ENCODE measurements at regions not wholly inside any gene's neighbourhood (a gene's known extent, or its start where the extent isn't known, plus 50 kb on each side); places are given as distances from the start of the nearest gene placed in this dataset.

DNA sequence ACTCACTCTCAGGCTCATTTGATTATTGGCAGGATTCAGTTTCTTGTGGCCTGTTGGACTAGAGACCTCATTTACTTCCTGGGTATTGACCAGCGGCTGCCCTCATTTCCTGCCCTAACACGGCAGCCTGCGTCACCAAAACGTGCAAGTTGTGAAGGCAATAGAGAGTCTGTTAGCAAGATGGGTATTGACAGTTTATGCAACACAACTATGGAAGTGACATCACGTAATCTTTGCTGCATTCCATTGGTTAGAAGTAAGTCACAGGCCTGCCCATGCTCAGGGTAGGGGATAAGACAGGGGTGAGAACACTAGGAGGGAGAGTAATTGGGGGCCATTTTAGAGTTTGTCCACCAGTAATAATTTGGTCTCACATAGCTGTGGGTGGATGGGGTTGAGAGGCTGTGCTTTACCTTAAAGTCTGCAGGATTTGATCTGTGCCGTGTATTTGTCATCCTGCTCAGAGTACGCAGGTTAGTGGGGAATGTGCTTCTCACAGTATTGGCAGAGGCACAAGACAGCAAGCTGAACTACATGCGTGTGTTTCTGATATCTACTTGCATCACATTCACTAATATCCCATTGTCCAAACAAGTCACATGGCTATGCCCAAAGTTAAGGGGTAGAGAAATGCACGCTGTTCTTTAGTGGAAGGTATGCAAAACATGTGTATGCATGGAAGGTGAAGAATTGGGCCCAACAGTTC lies 83.3 kb downstream of the EDEM1 start:
- no peak for DNase-seq

DNA sequence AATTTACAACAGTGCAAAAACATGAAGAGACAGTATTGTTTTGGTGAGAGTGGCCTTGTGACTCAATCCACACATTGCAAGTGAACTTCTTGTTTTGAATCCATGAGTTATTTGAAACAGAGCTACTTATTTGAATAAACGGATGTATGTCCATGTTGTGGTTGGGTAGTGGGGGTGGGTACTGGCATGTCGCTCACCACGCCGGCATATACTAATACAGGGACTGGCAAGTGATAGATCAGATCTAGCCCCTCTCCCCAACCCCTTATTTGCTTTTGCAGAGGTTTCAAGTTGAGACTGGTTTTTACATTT lies 83.8 kb downstream of the EDEM1 start:
- no peak for DNase-seq

DNA sequence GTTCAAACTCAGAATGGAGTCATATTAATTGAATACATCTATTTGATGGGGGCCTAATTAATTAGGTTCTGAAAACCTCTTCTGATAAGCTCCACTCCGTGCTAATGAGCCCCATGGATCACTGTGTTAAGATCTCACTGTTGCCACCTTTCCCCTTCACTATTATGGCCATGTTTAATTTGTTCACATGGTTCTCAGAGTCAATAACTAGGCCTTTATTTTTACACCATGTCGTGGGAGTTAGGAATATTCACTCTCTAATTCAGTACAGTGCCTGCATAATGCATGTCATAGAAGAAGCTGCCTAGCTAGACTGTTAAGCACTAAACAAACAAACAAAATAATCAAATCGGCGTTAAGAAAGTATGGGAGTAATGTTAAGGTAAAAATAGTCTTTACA lies 84.9 kb downstream of the EDEM1 start:
- DNase-seq: no peak

DNA sequence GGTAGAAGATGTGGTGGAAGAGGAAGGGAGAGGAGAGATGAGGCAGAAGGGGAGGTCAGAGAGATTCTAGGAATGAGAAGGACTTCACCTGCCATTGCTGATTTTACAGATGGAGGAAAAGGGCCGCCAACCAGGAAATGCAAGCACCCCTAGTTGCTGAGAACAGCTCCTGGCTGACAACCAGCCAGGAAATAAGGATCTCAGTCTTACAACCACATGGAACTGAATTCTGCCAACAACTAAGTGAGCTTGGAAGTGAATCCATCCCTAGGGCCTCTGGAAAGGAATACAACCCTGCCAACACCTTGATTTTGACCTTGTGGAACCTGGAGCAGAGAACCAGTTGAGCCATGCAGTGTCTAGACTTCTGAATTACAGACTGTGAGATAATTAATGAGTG lies 86.6 kb downstream of the EDEM1 start:
- DNase-seq: no peak

DNA sequence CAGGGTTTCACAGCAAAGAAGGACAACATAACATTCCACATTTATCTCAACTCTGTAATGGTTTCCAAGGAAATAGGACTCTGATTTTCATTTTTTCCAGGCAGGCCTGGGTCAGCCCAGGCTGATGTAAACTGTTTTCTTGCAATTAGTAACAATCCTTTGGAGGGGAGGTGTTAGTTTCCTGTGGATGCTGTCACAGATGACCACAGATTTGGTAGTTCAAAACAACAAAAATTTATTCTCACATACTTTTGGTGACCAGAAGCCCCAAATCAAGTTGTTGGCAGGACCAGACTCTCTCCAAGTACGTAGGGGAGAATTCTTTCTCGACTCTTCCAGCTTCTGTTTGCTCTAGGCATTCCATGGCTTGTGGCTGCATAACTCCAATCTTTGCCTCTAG lies 88.0 kb downstream of the EDEM1 start:
- no peak for DNase-seq

DNA sequence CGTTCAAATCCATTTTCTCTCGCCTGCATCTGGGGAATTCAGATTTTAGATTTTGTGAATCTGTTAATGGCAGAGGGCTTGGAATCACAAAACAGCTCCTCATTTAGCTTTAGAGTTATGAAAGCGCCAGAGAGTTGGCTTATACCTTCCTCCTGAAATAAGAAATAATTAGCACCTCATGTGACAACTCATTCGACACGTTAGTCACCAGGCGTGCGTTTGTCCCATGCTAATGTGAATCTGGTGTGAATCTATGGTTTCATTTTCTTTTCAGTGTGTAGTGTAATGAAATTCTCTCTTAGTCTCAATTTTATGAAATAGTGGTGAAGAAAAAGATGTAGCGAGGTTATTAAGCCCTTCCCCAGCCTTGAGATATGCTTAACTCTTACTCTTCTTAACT lies 89.4 kb downstream of the EDEM1 start:
- DNase-seq: no peak

DNA sequence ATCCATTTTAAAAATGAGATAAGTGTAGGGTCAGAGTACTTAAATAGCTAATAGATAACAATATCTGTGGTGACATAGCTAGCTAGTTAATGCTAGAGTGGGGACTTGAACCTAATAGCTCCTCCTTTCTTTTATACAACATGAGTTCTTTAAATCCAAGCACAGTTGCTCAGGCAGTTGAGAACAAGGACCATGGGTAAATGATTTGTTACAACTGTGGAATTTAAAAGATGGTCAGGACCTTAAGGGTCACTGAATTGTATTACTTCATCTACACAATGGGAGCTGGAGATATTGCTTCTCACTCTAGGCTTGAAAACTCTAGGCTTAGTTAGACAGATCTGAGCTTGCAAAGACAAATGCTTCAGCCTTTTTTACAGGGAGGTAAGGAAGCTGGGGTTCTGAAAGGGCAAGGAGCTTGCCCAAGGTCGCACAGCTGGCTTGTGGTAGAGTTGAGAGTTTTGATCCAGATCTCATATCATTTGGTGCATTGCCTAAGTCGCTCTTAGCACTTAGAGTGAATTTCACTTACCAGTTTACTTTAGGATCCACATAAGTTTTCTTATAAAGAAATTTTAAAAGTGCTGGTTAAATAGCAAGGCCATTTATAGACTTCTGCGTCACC lies 90.2 kb downstream of the EDEM1 start:
- DNase-seq: no peak

DNA sequence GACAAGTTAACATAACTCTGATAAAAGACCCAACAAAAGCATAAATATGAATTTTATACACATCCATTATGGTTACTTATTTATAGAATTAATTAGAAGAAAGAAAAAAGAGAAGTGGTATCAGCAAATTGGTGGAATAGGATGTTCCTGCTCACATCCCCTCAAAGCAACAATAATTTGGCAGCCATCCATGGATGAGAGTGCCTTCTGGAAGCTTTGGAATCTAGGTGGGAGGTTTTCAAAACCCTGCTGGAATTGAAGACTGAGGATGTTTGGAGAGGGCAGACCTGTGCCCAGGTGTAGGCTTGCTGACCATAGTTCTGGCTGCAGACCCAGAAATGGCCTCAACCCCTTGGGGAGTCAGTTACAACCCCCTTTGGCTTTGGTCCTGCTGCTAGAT lies 91.2 kb downstream of the EDEM1 start:
- no peak for DNase-seq

DNA sequence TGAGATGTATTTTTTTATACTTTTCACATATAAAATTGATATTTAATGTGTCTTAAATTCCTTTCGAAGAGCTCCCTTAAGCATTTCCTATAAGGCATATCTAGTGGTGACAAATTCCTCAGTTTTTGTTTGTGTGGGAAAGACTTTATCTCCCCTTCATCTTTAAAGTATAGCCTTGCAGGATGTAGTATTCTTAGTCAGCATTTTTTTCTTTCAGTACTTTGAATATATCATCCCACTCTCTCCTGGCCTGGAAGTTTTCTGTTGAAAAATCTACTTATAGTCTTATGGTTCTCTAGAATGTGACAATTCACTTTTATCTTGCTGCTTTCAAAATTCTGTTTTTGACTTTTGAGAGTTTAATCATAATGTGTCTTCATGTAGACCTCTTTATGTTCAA lies 95.2 kb downstream of the EDEM1 start:
- DNase-seq: no peak

DNA sequence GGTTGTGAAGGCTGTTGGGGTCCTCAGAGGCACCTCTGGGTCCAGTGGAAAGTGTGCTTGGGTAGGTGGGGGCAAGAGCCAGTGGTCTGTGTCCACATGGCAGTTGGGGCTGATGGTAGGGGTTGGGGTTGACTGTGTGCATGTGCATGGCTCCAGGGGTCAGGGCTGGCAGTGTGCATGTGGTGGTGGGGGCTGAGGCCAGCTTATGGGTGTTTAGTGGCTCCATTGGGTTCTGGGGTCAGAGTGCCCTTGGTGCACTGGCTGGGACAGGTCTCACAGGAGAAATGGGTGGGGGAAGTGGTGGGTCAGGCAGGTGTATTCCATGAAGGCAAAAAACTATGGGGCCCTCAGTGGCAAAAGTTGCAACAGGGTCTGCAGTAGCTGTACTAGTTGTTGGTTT lies 97.9 kb downstream of the EDEM1 start:
- DNase-seq: no peak

DNA sequence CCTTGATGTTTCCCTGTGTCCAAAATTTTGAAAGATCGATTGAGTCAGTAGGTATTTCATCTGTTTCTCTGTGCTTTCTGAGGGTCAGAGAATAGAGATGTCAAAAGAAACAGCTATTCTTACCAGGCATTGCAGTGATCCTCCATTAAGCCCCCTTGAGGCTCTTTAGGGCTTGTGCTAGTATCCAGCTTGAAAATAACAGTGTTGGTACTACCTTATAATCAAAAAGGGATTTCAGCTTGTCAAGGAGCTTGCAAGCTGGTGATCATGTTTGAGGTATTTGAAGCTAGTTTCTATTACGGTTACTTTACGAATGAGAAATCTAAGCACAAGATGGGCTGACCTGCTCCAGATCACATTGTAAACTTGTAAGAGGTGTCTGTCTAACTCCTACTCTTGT lies 103.4 kb downstream of the EDEM1 start:
- DNase-seq: no peak

DNA sequence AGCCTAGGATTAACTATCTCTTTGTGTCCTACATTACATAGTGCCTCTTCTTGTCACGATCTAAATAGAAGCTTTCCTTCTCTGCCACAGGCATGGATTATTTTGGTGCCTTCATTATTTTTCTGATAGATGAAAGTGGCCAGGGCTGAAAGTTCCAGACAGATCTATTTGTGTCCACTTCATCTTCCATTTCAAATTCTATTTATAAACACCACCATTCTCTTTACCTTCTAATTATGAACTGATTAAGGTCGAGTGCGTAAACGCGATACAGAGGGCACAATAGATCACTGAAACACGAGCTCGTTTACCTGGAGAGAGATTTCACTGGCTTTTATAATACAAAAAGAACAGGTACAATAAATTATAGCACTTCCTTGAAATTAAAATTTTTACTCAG lies 105.0 kb downstream of the EDEM1 start:
- DNase-seq: no peak

DNA sequence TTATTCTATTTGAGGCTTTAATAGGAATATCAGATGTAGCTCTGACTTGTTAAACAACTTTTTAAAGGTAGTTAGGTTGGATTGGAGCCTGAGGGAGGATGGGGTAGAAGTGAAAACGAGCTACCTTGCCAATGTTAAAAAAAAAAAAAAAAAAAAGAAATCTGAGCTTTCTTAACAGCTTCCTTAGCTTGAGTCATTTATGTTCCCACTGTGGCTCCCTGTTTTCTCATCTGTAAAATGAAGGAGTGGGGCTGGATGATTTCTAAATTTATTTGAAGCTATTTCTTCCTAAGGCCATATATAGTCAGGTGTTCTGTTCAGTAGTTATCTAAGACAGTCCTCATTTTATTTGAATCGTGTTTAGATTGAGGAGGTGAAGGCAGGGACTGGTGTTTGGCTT lies 105.7 kb downstream of the EDEM1 start:
- no peak for DNase-seq

DNA sequence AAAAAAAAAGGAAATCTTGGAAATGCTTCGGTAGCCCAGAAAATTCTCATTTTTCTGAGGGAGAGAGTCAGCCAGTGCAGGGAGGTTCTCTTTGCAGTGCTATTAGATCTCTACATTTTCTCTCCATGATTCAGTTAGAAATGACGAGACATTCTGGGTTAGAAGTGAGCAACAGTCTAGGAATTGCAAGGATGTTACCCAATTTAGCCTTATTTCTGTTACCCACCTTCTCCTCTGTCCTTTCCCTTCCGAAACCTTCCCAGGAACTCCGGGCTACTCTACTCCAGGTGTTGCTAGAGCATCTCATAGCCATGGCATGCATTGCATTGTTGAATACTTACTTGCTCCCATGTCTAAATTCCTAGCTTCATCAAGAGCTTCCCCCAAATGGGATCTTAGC lies 106.8 kb downstream of the EDEM1 start:
- no peak for DNase-seq

DNA sequence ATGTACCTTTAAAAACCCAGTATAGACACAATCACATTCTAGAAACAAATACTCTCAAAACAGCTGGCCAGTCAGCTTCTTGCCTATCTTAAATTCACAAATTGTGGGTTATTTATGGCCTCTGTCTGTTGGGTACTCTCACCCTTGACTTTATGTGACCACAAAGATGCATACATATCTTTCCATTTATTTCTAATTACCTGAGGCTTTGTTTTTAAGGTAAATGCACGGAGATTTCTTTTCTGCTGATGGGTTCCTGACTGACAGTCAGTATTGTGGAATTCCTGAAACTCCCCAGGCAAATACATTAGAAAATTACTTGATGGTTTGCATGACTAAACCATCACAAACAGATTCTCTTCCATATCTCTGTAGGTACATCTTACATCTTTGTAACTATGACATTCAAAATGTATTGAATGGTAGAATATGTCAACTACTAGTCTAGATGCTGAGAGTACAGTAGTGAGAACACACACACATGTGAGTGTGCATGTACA lies 107.7 kb downstream of the EDEM1 start:
- DNase-seq: no peak

DNA sequence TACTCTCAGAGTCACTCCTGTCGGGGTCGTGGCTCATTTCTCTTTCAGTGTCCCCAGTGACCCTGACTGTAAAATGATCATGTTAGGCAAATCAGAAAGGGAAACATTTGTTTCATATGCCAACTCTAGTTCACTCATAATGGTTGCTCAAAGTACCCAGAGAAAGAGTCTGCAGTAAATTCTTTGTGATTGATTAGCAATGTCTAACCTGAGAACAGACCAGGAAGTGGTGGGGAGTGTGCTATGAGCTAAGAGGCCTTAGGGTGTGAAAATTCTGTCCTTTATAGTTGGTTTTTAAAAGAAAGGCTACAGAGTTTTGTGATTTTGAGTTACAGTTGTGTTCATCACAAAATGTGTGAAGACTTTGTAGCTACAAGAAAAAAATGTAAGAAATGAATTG lies 108.9 kb downstream of the EDEM1 start:
- DNase-seq: no peak

DNA sequence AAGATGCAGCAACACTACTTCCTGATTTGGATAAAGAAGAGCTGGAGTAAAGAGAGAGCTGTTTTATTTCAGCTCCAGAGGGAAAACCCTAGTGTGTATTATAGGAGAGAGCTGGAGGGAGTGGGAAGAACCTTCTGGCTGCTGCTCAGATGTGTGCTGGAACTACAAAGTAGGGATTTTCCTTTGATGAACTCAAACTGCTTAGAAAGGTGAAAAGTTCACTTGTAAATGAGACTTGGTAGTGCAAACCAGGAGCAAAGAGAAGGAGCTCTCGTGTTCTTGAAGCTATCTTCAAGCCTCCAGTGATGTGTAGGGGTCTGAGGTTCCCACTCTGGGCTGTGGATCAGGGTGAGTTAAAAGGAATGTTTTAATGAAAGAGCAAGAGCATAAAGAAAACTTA lies 110.4 kb downstream of the EDEM1 start:
- DNase-seq: no peak

DNA sequence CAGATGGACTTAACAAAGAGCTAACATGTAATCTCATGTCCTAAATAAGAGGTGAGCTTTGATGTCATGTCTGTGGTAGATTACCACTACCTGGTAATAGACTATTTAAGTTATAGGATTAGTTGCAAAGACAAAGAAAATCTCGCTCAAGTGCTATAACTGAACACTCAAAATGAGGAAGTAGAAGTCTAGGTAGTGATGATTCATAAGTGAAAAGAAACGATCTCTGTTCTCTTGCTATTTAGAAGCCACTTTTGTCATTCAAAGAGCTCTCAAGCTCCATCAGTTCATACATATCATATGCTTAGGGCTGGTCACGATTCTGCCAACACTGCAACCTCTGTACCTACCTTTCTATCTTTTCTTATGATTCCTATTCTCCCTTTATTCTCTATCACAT lies 110.9 kb downstream of the EDEM1 start:
- no peak for DNase-seq

DNA sequence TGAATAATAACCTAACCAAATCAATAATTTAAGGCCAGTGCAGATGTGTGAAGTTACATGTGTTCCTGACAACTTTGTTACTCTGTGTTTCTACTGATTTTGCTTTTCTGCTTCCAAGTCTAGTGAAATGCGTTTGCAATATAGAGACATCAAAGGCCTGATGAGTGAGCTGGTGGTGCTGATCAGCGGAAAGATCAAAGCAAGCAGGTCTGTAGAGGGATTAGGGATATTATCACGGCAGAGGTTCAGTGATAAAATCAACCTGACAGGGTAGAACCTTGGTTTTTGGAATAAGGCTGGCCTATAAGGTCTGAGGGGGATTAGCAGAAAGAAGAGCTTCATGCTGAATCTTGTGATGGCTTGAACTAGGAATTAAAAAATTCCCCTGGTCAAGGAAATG lies 111.7 kb downstream of the EDEM1 start:
- no peak for DNase-seq

DNA sequence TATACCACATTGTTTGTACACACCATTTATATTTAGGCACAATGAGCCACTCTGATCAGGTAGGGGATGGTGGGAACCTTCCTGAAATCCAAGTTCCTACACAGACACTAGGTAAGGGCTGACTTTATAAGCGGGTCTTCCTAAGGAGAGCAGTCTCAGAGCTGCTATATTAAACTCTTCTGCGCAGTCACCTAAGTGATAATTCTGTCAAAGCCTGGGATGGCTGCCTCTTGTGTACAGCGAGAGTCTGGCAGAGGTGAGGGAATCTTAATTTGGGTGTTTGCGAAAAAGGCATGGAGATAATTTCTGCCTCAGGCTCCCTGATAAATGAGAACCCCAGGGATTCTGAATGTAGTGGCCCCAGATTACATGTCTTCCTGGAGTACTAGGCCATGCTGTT lies 113.1 kb downstream of the EDEM1 start:
- no peak for DNase-seq

DNA sequence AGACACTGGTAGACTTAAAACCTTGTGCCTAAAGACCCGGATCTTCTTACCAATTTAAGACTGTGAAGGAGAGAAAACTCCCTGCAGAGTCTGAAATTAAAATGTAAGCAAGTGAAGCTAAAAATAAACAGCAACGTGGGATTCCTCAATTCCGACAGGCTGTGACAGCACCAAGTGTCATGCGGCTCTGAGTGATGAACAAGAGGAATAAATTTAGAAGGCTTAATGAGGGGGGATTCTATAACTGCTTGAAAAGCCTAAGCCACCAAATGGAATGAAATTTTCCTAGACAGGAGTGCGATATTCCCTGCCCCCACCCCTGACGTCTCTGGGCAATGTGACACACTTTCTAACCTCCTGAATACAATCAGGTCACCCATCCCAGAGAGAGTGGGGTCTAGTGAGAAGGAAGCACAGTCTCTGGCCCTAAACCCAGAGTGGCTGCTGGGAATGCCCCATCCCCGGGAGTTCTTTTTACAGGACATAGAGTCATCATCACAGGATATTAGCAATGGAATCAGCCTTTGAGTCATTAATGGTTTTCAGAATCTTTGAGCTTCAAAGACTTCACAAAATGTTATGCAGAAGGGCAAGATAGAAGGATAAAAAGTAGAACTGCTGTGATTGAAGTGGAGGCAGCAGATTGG lies 114.3 kb downstream of the EDEM1 start:
- no peak for DNase-seq

DNA sequence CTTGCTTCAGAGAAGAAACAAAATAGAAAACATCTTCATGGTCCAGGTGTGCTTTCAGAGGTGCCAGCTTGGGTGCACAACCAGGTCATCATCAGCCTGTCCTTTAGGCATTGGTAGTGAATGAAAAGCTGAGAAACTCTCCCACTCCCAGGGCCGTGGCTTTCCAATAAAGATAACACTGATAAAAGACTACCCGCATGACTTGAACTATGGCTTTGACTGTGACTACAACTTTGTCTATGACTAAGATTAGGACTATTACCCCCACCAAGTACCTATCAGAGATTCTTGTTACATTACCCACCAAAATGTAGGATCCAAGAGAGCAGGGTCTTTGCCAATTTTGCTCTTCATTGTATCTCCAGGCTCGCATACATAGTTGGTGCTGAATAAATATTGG lies 115.2 kb downstream of the EDEM1 start:
- no peak for DNase-seq

DNA sequence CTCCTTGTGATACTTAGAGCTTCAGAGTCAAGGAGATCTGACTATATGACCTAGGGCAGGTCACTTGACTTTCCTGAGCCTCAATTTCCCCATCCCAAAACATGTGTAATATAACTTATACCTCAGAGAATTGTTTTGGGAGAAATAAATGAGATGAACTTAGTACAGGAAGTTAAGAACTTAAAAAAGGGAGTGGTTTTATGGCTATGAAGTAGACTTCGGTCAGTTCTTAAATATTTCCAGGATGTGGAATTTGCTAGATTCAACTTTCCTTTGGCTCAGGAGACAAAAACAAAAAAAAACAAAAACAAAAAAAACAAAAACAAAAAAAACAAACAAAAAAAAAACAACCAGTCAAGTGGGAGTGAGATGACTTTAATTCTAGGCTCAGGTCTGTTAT lies 116.7 kb downstream of the EDEM1 start:
- no peak for DNase-seq

DNA sequence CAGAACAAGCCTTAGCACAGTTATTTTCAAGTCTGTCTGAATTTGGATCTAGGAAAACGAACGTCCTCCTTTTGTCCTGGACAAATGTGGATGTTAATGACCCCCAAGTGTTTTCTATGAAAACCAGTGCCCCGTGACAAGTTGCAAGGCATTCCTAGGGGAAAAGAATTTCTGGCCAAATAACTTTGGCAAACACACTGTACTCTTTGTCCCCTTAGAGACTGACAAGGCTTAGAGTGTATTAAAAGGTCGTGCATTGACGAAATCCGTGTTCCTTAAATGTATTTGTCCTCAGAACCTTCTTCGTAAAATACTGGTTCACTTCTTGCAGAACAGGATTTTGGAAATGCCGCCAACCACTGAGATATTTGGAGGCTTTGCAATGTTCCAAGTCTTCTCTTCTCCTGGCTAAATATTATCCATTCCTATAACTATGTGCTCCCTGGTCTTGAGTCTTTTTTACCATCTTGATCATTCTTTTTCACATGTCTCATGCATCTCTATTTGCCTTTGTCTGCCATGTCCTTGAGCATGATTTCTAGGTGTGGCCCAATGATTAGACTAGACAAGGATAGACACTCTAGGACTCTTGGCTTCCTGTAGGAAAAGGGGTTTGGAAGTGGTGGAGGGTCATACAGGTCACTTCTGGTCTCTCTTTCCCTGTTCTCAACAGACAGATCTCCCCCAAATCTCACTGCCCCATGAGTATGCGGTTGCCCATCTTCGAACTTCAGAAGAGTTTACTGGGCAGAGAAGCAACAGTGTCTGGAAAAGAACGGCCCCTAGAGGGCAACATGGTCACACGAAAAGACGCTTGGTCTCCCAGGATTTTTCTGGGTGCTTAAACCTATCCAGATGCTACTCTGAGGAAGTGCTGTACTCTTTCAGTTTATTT lies 117.5 kb downstream of the EDEM1 start:
- DNase-seq: no peak
